Inflammatory macrophage treated with lipopolysaccharide for 1 hour (primary cell): ENCODE measurements at regions not wholly inside any gene's neighbourhood (a gene's known extent, or its start where the extent isn't known, plus 50 kb on each side); places are given as distances from the start of the nearest gene placed in this dataset.
"Not testable (repeated sequence)": the region's sequence is repeated elsewhere in the genome, so short reads cannot be mapped to it uniquely, and the experiment has no call there.

Experiments
- DNase-seq, 2 donors: peaks; one replicate each; pipeline ENCODE4 v3.0.0-alpha.2; 2020 to 2022

DNA sequence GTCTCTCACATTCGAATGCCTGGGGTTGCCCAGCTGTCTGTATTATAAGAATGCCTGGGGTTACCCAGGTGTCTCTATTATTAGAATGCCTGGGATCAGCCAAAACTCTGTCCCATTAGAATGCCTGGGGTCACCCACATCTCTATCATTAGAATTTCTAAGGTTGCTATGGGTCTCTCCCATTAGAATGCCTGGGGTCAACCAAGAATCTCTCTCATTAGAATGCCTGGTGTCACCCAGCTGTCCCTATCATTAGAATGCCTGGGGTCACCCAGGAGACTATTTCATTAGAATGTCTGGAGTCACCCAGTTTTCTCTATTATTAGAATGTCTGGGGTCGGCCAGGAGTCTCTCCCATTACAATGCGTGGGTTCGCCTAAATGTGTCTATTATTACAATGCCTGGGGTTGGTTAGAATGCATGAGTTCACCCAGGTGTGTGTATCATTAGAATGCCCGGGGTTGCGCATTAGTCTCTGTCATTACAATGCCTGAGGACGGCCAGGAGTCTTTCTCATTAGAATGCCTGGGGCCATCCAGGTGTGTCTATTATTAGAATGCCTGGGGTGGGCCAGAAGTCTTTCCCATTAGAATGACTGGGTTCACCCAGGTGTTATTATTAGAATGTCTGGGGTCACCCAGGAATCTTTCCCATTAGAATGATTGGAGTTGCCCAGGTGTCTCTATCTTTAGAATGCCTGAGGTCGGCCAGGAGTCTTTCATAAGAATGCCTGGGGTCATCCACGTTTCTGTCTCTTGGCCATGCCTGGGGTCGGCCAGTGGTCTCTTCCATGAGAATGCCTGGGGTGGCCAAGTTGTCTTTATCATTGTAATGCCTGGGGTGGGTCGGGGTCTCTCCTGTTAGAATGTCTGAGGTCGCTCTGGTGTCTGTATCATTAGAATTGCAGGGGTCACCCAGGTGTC, 59.6 kb downstream of the RNF187 start:
- DNase-seq, result no peak

DNA sequence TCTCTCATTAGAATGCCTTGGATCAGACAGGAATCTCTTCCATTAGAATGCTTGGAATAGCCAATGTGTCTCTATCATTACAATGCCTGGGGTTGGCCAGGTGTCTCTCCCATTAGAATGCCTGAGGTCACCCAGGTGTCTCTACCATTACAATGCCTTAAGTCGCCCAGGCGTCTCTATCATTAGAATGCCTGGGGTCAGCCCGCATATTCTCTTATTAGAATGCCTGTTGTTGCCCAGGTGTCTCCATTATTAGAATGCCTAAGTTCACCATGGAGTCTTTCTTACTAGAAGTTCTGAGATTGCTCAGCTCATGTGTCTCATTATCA, 60.2 kb downstream of the RNF187 start:
- no peak for DNase-seq

DNA sequence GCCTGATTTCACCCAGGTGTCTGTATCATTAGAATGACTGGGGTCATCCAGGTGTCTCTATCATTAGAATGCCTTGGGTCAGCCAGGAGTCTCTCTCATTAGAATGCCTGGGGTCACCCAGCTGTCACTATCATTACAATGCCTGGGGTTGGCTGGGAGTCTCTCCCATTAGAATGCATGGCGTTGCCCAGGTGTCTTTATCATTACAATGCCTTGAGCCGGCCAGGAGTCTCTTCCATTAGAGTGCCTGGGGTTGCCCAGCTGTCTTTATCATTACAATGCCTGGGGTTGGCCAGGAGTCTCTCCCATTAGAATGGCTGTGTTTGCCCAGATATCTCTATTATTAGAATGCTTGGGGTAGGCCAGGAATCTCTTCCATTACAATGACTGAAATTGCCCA, 61.6 kb downstream of the RNF187 start:
- no peak for DNase-seq

GRCh38 chr1:228552596-228553176, 65.5 kb downstream of the RNF187 start:
- DNase-seq, result no peak

DNA sequence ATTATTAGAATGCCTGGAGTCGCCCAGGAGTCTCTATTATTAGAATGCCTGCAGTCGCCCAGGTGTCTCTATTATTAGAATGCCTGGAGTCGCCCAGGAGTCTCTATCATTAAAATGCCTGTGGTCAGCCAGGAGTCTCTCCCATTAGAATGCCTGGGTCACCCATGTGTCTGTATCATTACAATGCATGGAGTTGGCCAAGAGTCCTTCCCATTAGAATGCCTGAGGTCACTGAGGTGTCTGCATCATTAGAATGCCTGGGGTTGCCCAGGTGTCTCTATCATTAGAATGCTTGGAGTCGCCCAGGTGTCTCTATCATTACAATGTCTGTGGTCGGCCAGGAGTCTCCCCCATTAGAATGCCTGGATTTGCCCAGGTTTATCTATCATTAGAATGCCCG, 66.9 kb downstream of the RNF187 start:
- no peak for DNase-seq

GRCh38 chr1:228555074-228555994, 68.2 kb downstream of the RNF187 start:
- peak; percentile 6 to 10 for DNase-seq

DNA sequence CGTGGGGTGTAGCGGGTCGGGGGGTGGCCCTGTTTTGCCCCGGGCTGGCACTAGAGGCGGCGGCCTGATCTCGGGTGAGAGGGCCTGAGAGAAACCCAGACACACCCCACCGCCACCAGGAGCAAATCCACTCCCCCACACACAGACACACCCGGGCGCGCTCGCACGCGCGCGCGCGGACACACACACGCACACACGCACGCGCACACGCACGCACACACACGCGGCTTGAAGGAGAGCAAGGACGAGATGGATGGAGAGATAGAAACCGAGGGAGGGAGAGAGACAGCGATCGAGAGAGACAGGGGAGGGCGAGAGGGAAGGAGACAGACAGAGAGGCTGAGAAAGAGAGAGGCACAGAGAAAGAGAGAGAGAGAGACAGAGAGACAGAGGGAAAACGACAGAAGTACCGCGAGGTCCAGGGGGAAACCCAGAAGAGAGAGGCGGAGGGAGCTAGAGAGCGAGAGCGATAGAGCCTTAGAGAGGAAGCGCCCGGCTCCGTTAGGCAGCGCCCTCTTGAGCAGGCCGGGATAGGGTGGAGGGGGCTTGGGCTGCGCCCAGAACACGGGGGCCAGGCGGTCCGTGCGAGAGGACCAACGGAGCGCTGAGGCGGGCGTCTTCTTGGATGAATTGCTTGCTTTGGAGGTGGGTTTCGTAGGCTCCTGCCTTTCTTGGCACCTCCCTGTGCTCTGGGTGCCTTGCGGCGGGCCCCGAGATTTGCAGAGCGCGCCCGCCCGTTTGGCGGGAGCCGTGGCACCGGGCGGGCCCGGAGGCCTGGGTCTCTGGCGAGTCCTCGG, 69.7 kb downstream of the RNF187 start:
- DNase-seq, result not testable (repeated sequence)
